ENCODE measurements at regions not wholly inside any gene's neighbourhood (a gene's known extent, or its start where the extent isn't known, plus 50 kb on each side); places are given as distances from the start of the nearest gene placed in this dataset.

GRCh38 chr10:10960534-10960933 is 57.1 kb upstream of the CELF2 start:
- H3K4me3 ChIP-seq (ENCODE audit: severe bottlenecking) = no peak overlapping the region
- no peaks in the 10 kb centered on the region for H3K27me3 ChIP-seq (ENCODE audit: insufficient read depth, poor library complexity, severe bottlenecking)
- H3K27ac ChIP-seq (ENCODE audit: poor library complexity, severe bottlenecking) = no peak overlapping the region
- TF ChIP-seq, protein P1, sequence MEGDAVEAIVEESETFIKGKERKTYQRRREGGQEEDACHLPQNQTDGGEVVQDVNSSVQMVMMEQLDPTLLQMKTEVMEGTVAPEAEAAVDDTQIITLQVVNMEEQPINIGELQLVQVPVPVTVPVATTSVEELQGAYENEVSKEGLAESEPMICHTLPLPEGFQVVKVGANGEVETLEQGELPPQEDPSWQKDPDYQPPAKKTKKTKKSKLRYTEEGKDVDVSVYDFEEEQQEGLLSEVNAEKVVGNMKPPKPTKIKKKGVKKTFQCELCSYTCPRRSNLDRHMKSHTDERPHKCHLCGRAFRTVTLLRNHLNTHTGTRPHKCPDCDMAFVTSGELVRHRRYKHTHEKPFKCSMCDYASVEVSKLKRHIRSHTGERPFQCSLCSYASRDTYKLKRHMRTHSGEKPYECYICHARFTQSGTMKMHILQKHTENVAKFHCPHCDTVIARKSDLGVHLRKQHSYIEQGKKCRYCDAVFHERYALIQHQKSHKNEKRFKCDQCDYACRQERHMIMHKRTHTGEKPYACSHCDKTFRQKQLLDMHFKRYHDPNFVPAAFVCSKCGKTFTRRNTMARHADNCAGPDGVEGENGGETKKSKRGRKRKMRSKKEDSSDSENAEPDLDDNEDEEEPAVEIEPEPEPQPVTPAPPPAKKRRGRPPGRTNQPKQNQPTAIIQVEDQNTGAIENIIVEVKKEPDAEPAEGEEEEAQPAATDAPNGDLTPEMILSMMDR (IDR thresholded peaks at IDR 0.05; ENCODE audit: poor library complexity, severe bottlenecking) = no peak
- H3K4me1 ChIP-seq (ENCODE audit: insufficient read depth, poor library complexity, severe bottlenecking) = no peaks in the 10 kb centered on the region
- ATAC-seq (ENCODE audit: low read depth) = no peak
- no peaks in the 10 kb centered on the region for H3K9me3 ChIP-seq (ENCODE audit: severe bottlenecking)
- no peaks in the 10 kb centered on the region for H3K36me3 ChIP-seq (ENCODE audit: low read depth)
- no peak for DNase-seq (ENCODE audit: low spot score)

DNA sequence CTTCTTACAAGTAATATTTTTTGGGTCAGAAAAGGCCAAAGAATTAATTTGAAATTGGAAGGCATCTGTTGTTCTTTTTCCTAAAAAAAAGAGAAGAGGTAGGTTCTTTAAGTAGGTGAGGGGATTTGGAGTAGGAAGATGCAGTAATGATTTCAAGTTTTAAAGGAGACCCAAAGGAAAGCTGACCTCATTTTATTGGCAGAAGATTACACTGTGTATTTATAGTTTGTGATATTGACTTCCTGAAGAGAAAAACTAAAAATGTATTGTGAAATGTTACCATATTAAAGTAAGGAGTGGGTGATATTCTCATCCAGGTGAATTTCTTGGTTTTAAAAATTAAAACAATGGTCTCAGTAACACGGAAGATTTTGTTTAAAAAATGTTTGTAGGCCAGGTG is 56.6 kb upstream of the CELF2 start:
- H3K9me3 ChIP-seq (ENCODE audit: severe bottlenecking) = no peaks in the 10 kb centered on the region
- TF ChIP-seq, protein P1 (IDR thresholded peaks at IDR 0.05; ENCODE audit: poor library complexity, severe bottlenecking) = no peak
- ATAC-seq (ENCODE audit: low read depth) = no peak

DNA sequence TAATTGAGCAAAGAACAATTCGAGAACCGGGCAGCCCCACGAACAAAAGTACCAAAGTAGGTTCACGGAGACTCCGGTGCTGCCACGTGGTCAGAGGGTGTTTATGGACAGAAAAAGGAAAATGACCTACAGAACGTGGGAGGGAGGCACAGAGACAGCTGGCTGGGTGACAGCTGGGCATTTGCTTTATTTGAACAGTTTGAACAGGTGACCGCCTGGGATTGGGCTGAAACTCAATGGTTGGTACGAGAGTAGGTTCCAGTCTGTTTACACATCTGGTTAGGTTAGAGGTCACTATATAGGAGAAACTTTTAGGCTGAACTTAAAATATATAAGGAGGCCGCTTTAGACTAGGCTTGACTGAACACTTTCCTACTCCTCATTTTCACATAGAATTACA is 50.6 kb upstream of the CELF2 start:
- Histone ChIP-seq H3K36me3 (ENCODE audit: low read depth) (no peaks in the 10 kb centered on the region), H3K27ac (ENCODE audit: poor library complexity, severe bottlenecking) (no peak overlapping the region), H3K4me3 (ENCODE audit: severe bottlenecking) (no peak overlapping the region), H3K4me1 (ENCODE audit: insufficient read depth, poor library complexity, severe bottlenecking) (no peaks in the 10 kb centered on the region), H3K9me3 (ENCODE audit: severe bottlenecking) (no peaks in the 10 kb centered on the region), H3K27me3 (ENCODE audit: insufficient read depth, poor library complexity, severe bottlenecking) (no peaks in the 10 kb centered on the region)
- TF ChIP-seq, protein P1 (IDR thresholded peaks at IDR 0.05; ENCODE audit: poor library complexity, severe bottlenecking) = no peak
- ATAC-seq (ENCODE audit: low read depth) (no peak), DNase-seq (ENCODE audit: low spot score) (no peak)

More for the DNA sequence above, 56.6 kb upstream of the CELF2 start:
- Histone ChIP-seq H3K4me3 (ENCODE audit: severe bottlenecking) (no peak overlapping the region), H3K4me1 (ENCODE audit: insufficient read depth, poor library complexity, severe bottlenecking) (no peaks in the 10 kb centered on the region), H3K36me3 (ENCODE audit: low read depth) (no peaks in the 10 kb centered on the region), H3K27me3 (ENCODE audit: insufficient read depth, poor library complexity, severe bottlenecking) (no peaks in the 10 kb centered on the region), H3K27ac (ENCODE audit: poor library complexity, severe bottlenecking) (no peak overlapping the region)
- no peak for DNase-seq (ENCODE audit: low spot score)

DNA sequence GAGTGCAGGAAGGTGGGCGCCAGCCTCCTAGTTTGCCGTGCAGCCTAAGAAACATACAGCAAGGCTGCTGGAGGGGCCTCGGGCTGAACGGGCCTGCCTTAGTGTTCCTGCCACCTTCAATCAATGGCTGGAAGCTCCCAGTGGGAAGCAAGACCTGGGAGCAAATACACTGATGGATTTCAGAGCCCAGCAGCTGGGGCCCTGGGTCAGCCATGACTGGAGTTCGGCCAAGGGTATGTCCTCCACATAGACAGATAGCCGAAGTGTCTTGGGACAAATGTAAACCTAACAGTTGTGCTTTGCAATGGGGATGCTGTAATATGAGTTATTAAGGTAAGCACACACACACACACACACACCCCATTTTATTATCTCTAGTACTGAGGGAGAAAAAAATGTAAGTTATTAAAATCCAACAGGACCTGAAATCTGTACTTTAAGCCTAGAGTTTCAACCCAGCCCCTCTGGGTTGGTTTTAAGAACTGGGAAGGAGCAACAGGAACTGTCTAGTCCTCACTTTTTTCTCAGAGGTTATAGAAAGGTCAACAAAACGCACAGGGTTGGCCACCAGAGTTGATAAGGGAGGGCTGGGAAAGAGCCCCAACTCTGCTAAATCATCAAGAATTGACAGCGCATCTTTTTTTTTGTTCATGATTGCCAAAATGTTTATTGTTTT is 50.0 kb upstream of the CELF2 start:
- no peaks in the 10 kb centered on the region for H3K4me1 ChIP-seq (ENCODE audit: insufficient read depth, poor library complexity, severe bottlenecking)
- no peaks in the 10 kb centered on the region for H3K27me3 ChIP-seq (ENCODE audit: insufficient read depth, poor library complexity, severe bottlenecking)
- no peak for DNase-seq (ENCODE audit: low spot score)
- H3K36me3 ChIP-seq (ENCODE audit: low read depth) = no peaks in the 10 kb centered on the region
- H3K4me3 ChIP-seq (ENCODE audit: severe bottlenecking) = no peak overlapping the region
- no peaks in the 10 kb centered on the region for H3K9me3 ChIP-seq (ENCODE audit: severe bottlenecking)
- H3K27ac ChIP-seq (ENCODE audit: poor library complexity, severe bottlenecking) = no peak overlapping the region
- TF ChIP-seq, protein P1 (IDR thresholded peaks at IDR 0.05; ENCODE audit: poor library complexity, severe bottlenecking) = no peak
- no peak for ATAC-seq (ENCODE audit: low read depth)

Data from RWPE2 (cell line).